H1 (cell line): ENCODE measurements at regions not wholly inside any gene's neighbourhood (a gene's known extent, or its start where the extent isn't known, plus 50 kb on each side); places are given as distances from the start of the nearest gene placed in this dataset.

Source experiments
- CTCF ChIA-PET: fragments of 300-600 bp; sonication (Branson Sonifier 250); formaldehyde crosslinking; loops from one replicate; lab custom pipeline; 2021; ENCODE audit not compliant: partially characterized antibody; lab: Charles Lee
- POLR2A ChIA-PET: fragments of 300-600 bp; sonication (Branson Sonifier 250); formaldehyde crosslinking; loops from one replicate; lab custom pipeline; 2021; ENCODE audit warnings: inconsistent platforms; ENCODE audit not compliant: partially characterized antibody; lab: Charles Lee
- DNase-seq, 2 experiments: peaks; one replicate each; pipeline versions ENCODE4 v3.0.0 to v3.0.0-alpha.2; 2010 to 2022; ENCODE audit warnings: low spot score in 2 of 2, low read depth in 1 of 2, mixed read lengths in 1 of 2
- FAIRE-seq: peaks from 2 replicates; lab custom pipeline; 2011; peaks lifted over from hg19 to GRCh38; lab: Jason Lieb, UNC
- H2AFZ ChIP-seq: 2 replicates; pipeline ENCODE4 v1.8.1; 2012; ENCODE audit warnings: low read length, inconsistent platforms
- H2AK5ac ChIP-seq: 2 replicates; pipeline ENCODE4 v1.6.1; 2013; ENCODE audit warnings: low read depth, low read length
- H2BK120ac ChIP-seq: replicated peaks from 2 replicates; pipeline ENCODE3; 2013; ENCODE audit warnings: low read depth, low read length, inconsistent platforms
- H2BK12ac ChIP-seq: 2 replicates; pipeline ENCODE4 v1.6.1; 2013; ENCODE audit warnings: low read depth, low read length
- H2BK15ac ChIP-seq: 2 replicates; pipeline ENCODE4 v1.6.1; 2013; ENCODE audit warnings: low read length
- H2BK20ac ChIP-seq: 2 replicates; pipeline ENCODE4 v1.6.1; 2013; ENCODE audit warnings: low read length
- H2BK5ac ChIP-seq: 2 replicates; pipeline ENCODE4 v1.6.1; 2013; ENCODE audit warnings: low read depth, low read length
- H3K14ac ChIP-seq: 2 replicates; pipeline ENCODE4 v1.6.1; 2013; ENCODE audit warnings: inconsistent platforms; ENCODE audit not compliant: insufficient read length
- H3K18ac ChIP-seq: 2 replicates; pipeline ENCODE4 v1.6.1; 2013; ENCODE audit warnings: low read length; ENCODE audit errors: extremely low read depth
- H3K23ac ChIP-seq: 2 replicates; pipeline ENCODE4 v1.6.1; 2013; ENCODE audit warnings: inconsistent platforms; ENCODE audit not compliant: insufficient read length
- H3K23me2 ChIP-seq: 2 replicates; pipeline ENCODE4 v1.6.1; 2013; ENCODE audit warnings: low read depth, low read length
- H3K27ac ChIP-seq: 2 replicates; pipeline ENCODE4 v1.6.1; 2011; ENCODE audit warnings: low read depth, low read length, inconsistent platforms
- H3K27me3 ChIP-seq, 4 experiments: replicated peaks in 1 of 4; 1 replicate in 1 of 4; 2 replicates in 3 of 4; pipeline versions ENCODE4 v1.6.1 to v1.8.1; 2011 to 2013; ENCODE audit warnings: low read length in 3 of 4, mild to moderate bottlenecking in 3 of 4, inconsistent platforms in 2 of 4, mixed read lengths in 2 of 4, moderate library complexity in 1 of 4; ENCODE audit not compliant: control insufficient read depth in 3 of 4, insufficient read depth in 3 of 4; ENCODE audit errors: extremely low read depth in 1 of 4
- H3K36me3 ChIP-seq, 4 experiments: 2 replicates each; pipeline versions ENCODE4 v1.6.1 to v1.8.1; 2011 to 2013; ENCODE audit warnings: mild to moderate bottlenecking in 4 of 4, low read length in 3 of 4, moderate library complexity in 2 of 4, control low read depth in 1 of 4, inconsistent platforms in 1 of 4; ENCODE audit not compliant: insufficient read depth in 4 of 4, control insufficient read depth in 2 of 4
- H3K4ac ChIP-seq: replicated peaks from 2 replicates; pipeline ENCODE3; 2013; ENCODE audit warnings: low read length, low read depth, mixed read lengths, inconsistent platforms; ENCODE audit not compliant: insufficient read length
- H3K4me1 ChIP-seq, 4 experiments: replicated peaks in 1 of 4; 1 replicate in 1 of 4; 2 replicates in 3 of 4; pipeline versions ENCODE4 v1.6.1 to v1.8.1; 2011 to 2013; ENCODE audit warnings: low read length in 3 of 4, inconsistent platforms in 2 of 4, mixed read lengths in 1 of 4; ENCODE audit not compliant: insufficient read depth in 4 of 4, control insufficient read depth in 3 of 4
- H3K4me2 ChIP-seq, 2 experiments: 2 replicates each; pipeline versions ENCODE4 v1.6.1 to v1.8.1; 2011 to 2013; ENCODE audit warnings: low read depth in 2 of 2, low read length in 2 of 2, control low read depth in 1 of 2, inconsistent platforms in 1 of 2, mild to moderate bottlenecking in 1 of 2; ENCODE audit not compliant: insufficient read depth in 1 of 2
- H3K4me3 ChIP-seq, 4 experiments: fragments of 200-600, 300-600 bp in 1 of 4; sonication (generic), shearing (Covaris generic), sonication (Bioruptor Twin) in 1 of 4; 2 replicates each; pipeline versions ENCODE4 v1.5.1 to v1.8.1; 2011 to 2016; ENCODE audit warnings: low read length in 4 of 4, low read depth in 3 of 4, control low read depth in 2 of 4, inconsistent platforms in 2 of 4, mild to moderate bottlenecking in 2 of 4, mixed read lengths in 1 of 4, moderate library complexity in 1 of 4; ENCODE audit not compliant: insufficient read depth in 2 of 4; ENCODE audit errors: extremely low read depth in 1 of 4
- H3K56ac ChIP-seq: replicated peaks from 2 replicates; pipeline ENCODE3; 2013; ENCODE audit warnings: low read depth, mild to moderate bottlenecking, mixed read lengths, low read length, inconsistent platforms; ENCODE audit not compliant: insufficient read length
- H3K79me1 ChIP-seq: 2 replicates; pipeline ENCODE4 v1.6.1; 2013; ENCODE audit warnings: low read depth, low read length, control low read depth
- H3K79me2 ChIP-seq, 2 experiments: 2 replicates each; pipeline versions ENCODE4 v1.6.1 to v1.8.1; 2012 to 2013; ENCODE audit warnings: low read length in 2 of 2, mild to moderate bottlenecking in 2 of 2, inconsistent platforms in 1 of 2; ENCODE audit not compliant: insufficient read depth in 2 of 2, control insufficient read depth in 1 of 2
- H3K9ac ChIP-seq, 4 experiments: replicated peaks in 1 of 4; 1 replicate in 1 of 4; 2 replicates in 3 of 4; pipeline versions ENCODE4 v1.6.1 to v1.8.1; 2011 to 2013; ENCODE audit warnings: low read depth in 3 of 4, low read length in 3 of 4, control low read depth in 2 of 4, mild to moderate bottlenecking in 2 of 4, moderate library complexity in 2 of 4, inconsistent platforms in 1 of 4; ENCODE audit errors: extremely low read depth in 1 of 4
- H3K9me3 ChIP-seq, 2 experiments: 2 replicates each; pipeline versions ENCODE4 v1.6.1 to v1.8.1; 2012 to 2013; ENCODE audit warnings: mild to moderate bottlenecking in 2 of 2, moderate library complexity in 2 of 2, control low read depth in 1 of 2, inconsistent platforms in 1 of 2, low read depth in 1 of 2, low read length in 1 of 2, mixed read lengths in 1 of 2; ENCODE audit not compliant: insufficient read depth in 2 of 2
- H4K20me1 ChIP-seq, 2 experiments: replicated peaks in 1 of 2; 2 replicates each; pipeline versions ENCODE3 to v1.8.1; 2011 to 2013; ENCODE audit warnings: inconsistent platforms in 2 of 2, low read length in 2 of 2, mild to moderate bottlenecking in 1 of 2; ENCODE audit not compliant: insufficient read depth in 2 of 2, control insufficient read depth in 1 of 2
- H4K5ac ChIP-seq: 2 replicates; pipeline ENCODE4 v1.6.1; 2013; ENCODE audit warnings: low read length, low read depth, mixed read lengths, inconsistent platforms; ENCODE audit not compliant: insufficient read length
- H4K8ac ChIP-seq: 2 replicates; pipeline ENCODE4 v1.8.0; 2013; ENCODE audit warnings: mild to moderate bottlenecking, moderate library complexity, low read length, inconsistent platforms; ENCODE audit not compliant: insufficient read depth; ENCODE audit errors: extremely low read depth
- H4K91ac ChIP-seq: replicated peaks from 2 replicates; pipeline ENCODE3; 2013; ENCODE audit warnings: low read length, mixed read lengths, inconsistent platforms; ENCODE audit not compliant: insufficient read length
- ASH2L ChIP-seq: fragments of 200-600, 300-600 bp; sonication (generic); IDR thresholded peaks from one replicate; pipeline ENCODE4 v1.7.1; 2017; ENCODE audit warnings: low read length
- BCL11A ChIP-seq, 2 experiments: IDR thresholded peaks; one replicate each; pipeline ENCODE4 v1.6.1; 2011; ENCODE audit warnings: low read depth in 2 of 2, low read length in 2 of 2, mild to moderate bottlenecking in 2 of 2
- CBX8 ChIP-seq: fragments of 300-800, 300-1000 bp; sonication (generic); IDR thresholded peaks from 2 replicates; pipeline ENCODE4 v1.7.1; 2016; ENCODE audit warnings: low read depth, low read length, borderline replicate concordance
- CEBPB ChIP-seq: IDR thresholded peaks from 2 replicates; pipeline ENCODE4 v1.6.1; 2012; ENCODE audit warnings: low read depth, low read length
- E2F6 ChIP-seq: IDR thresholded peaks from 2 replicates; pipeline ENCODE4 v1.6.1; 2012; ENCODE audit warnings: inconsistent platforms
- EZH2 ChIP-seq: fragments of 200-600 bp; sonication (generic); IDR thresholded peaks from 2 replicates; pipeline ENCODE4 v1.7.1; 2012; ENCODE audit warnings: low read depth, mild to moderate bottlenecking, moderate library complexity, low read length, inconsistent platforms; ENCODE audit not compliant: severe bottlenecking
- GTF2F1 ChIP-seq: IDR thresholded peaks from 2 replicates; pipeline ENCODE4 v1.6.1; 2012; ENCODE audit warnings: low read depth, low read length, improper control_type of control experiment, borderline replicate concordance
- KDM5A ChIP-seq: fragments of 200-600 bp; IDR thresholded peaks from 2 replicates; pipeline ENCODE4 v1.7.1; 2012; ENCODE audit warnings: mild to moderate bottlenecking, low read length, inconsistent platforms, mixed read lengths
- MAFK ChIP-seq: IDR thresholded peaks from 2 replicates; pipeline ENCODE4 v1.6.1; 2012; ENCODE audit warnings: low read depth, mild to moderate bottlenecking, improper control_type of control experiment, low read length
- MAX ChIP-seq: IDR thresholded peaks from 2 replicates; pipeline ENCODE4 v1.6.1; 2012; ENCODE audit warnings: inconsistent platforms
- POLR2A ChIP-seq, 2 experiments: IDR thresholded peaks; 1 replicate in 1 of 2; 2 replicates in 1 of 2; pipeline ENCODE4 v1.6.1; 2011; ENCODE audit warnings: low read depth in 2 of 2, low read length in 2 of 2, mild to moderate bottlenecking in 2 of 2; ENCODE audit errors: control extremely low read depth in 1 of 2
- POLR2AphosphoS5 ChIP-seq: IDR thresholded peaks from 2 replicates; pipeline ENCODE4 v1.6.1; 2011; ENCODE audit warnings: low read depth, low read length
- SIN3A ChIP-seq, 2 experiments: IDR thresholded peaks in 1 of 2; conservative IDR thresholded peaks in 1 of 2; 2 replicates each; pipeline ENCODE4 v1.6.1; 2011 to 2012; ENCODE audit warnings: low read length in 2 of 2, improper control_type of control experiment in 1 of 2, low read depth in 1 of 2, mild to moderate bottlenecking in 1 of 2
- SIRT6 ChIP-seq: IDR thresholded peaks from one replicate; pipeline ENCODE4 v1.7.1; 2012; ENCODE audit warnings: low read length, inconsistent platforms
- SIX5 ChIP-seq: IDR thresholded peaks from 2 replicates; pipeline ENCODE4 v1.6.1; 2011; ENCODE audit warnings: mild to moderate bottlenecking, low read depth, low read length
- TAF1 ChIP-seq: IDR thresholded peaks from 2 replicates; pipeline ENCODE4 v1.6.1; 2011; ENCODE audit warnings: mild to moderate bottlenecking, low read depth, low read length
- WGBS, 2 experiments: shearing (Covaris generic) in 1 of 2; methylation state at CpG; one replicate each; pipeline versions ENCODE4 v1.1.6 to v1.1.7; 2013 to 2015; ENCODE audit warnings: low lambda C conversion rate in 2 of 2, mixed read lengths in 2 of 2, inconsistent platforms in 1 of 2, low coverage in 1 of 2, missing lambda C conversion rate in 1 of 2; ENCODE audit not compliant: insufficient replicate concordance in 2 of 2, insufficient coverage in 1 of 2, insufficient read length in 1 of 2; ENCODE audit errors: extremely low coverage in 1 of 2, missing lambda C conversion rate in 1 of 2; 5-methylcytosine and 5-hydroxymethylcytosine counted together

DNA sequence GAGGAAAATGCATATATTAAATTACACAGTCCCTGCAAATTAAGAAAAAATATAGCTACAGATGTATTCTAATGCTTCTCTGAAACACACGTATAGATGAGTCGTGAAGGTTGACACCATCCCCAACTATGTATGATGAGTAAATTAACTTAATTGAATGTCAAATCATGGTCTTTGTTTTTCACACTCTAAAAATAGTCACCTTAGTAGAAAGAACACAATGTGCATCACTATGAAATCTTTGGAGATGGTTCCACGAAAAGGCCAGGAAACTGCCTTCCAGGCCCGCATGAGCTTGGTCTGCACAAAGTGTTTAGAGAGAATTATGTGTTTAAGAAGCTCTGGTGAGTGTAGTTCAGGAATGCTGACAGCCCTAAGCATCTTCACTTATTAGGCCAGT, 313.4 kb upstream of the IL12A start:
- Histone ChIP-seq H3K4ac (no peak overlapping the region), H2BK120ac (no peak overlapping the region)
- no peak for TF ChIP-seq E2F6
- no peak for TF ChIP-seq TAF1
- TF ChIP-seq EZH2, result no peak
- TF ChIP-seq MAX, result no peak
- TF ChIP-seq SIRT6, result no peak
- no peak for TF ChIP-seq MAFK
- TF ChIP-seq CBX8, result no peak
- TF ChIP-seq CEBPB, result no peak
- no peak for TF ChIP-seq SIN3A (conservative IDR thresholded peaks at IDR 0.05 in 1 of 2, IDR thresholded peaks at IDR 0.05 in 1 of 2; ENCODE audit: low read depth in 1 of 2, low read length in 2 of 2)
- no peak for TF ChIP-seq POLR2A (IDR thresholded peaks at IDR 0.05; ENCODE audit: control extremely low read depth in 1 of 2, low read depth in 2 of 2, low read length in 2 of 2)
- TF ChIP-seq KDM5A, result no peak
- TF ChIP-seq GTF2F1, result no peak
- no peak for TF ChIP-seq ASH2L
- TF ChIP-seq SIX5, result no peak
- TF ChIP-seq BCL11A (IDR thresholded peaks at IDR 0.05; ENCODE audit: low read depth in 2 of 2, low read length in 2 of 2), result no peak
- no peak for TF ChIP-seq POLR2AphosphoS5

More for the DNA sequence above, 313.4 kb upstream of the IL12A start:
- no peaks in the 10 kb centered on the region for H3K36me3 ChIP-seq
- H4K5ac ChIP-seq, result no peak overlapping the region
- no peak overlapping the region for H3K27ac ChIP-seq
- H4K20me1 ChIP-seq, result no peaks in the 10 kb centered on the region
- H3K4me2 ChIP-seq, result no peak overlapping the region
- FAIRE-seq (no peak), DNase-seq (no peak)
- H3K23ac ChIP-seq, result no peak overlapping the region
- H3K18ac ChIP-seq, result no peak overlapping the region
- no peaks in the 10 kb centered on the region for H3K23me2 ChIP-seq
- no peak overlapping the region for H4K8ac ChIP-seq
- no peak overlapping the region for H3K9ac ChIP-seq
- peaks cover 0 to 4% (median 1%) of the 10 kb centered on the region in 4 experiments; a peak in 2 of 7 replicates for H3K4me1 ChIP-seq
- H2AK5ac ChIP-seq, result no peak overlapping the region
- H2BK20ac ChIP-seq, result no peak overlapping the region
- no peak overlapping the region for H3K56ac ChIP-seq
- no peaks in the 10 kb centered on the region for H3K9me3 ChIP-seq
- ChIA-PET CTCF (interaction anchor here (1.4 kb wide), 1 partner anchor 189 kb away, joined by 4 read pairs; no protein-coding TSS in a partner anchor), POLR2A (no interaction called here)
- H3K79me1 ChIP-seq, result no peaks in the 10 kb centered on the region
- H3K79me2 ChIP-seq, result no peaks in the 10 kb centered on the region
- H2BK12ac ChIP-seq, result no peak overlapping the region
- WGBS, 2 experiments, result 94% methylated on average over 4 of the region's 4 CpGs; no CpG with 5 or more reads in 1 of the 2 experiments
- no peak overlapping the region for H4K91ac ChIP-seq
- H2AFZ ChIP-seq, result no peak overlapping the region
- no peak overlapping the region for H2BK15ac ChIP-seq
- H2BK5ac ChIP-seq, result no peak overlapping the region
- H3K4me3 ChIP-seq, result no peak overlapping the region
- H3K27me3 ChIP-seq, result no peaks in the 10 kb centered on the region
- no peak overlapping the region for H3K14ac ChIP-seq
